PC-3 (cell line): ENCODE measurements at regions not wholly inside any gene's neighbourhood (a gene's known extent, or its start where the extent isn't known, plus 50 kb on each side); places are given as distances from the start of the nearest gene placed in this dataset.

Source experiments
- EZH2 ChIP-seq: fragments of 300-600 bp; sonication (generic); IDR thresholded peaks from one replicate; pipeline ENCODE4 v1.6.1; 2017; ENCODE audit warnings: antibody characterized with exemption, mild to moderate bottlenecking, low read length; ENCODE audit not compliant: unreplicated experiment
- TF ChIP-seq, protein P1 (sequence below): fragments of 300-600 bp; sonication (generic); conservative IDR thresholded peaks from 2 replicates; pipeline ENCODE4 v1.5.1; 2017; ENCODE audit warnings: antibody characterized with exemption, low read depth, mild to moderate bottlenecking, low read length

DNA sequence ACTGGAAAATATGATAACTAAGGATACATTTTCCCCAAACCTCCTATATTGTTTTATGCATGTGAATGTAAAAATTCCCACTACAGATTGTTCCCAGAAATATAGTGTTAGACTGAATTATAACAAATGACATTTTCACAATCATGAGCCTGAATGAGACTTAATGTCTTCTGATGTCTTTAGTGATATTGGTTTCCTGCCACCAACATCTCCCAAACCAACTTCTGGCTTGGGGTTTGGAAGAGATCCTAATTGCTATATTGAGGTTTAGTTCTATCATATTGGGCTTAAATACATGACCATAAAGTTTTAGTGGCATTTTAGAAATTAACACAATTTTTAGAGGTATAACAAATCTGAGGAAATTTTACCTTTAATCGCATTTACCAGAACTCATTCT lies 445.3 kb upstream of the CCDC54 start:
- TF ChIP-seq, protein P1, sequence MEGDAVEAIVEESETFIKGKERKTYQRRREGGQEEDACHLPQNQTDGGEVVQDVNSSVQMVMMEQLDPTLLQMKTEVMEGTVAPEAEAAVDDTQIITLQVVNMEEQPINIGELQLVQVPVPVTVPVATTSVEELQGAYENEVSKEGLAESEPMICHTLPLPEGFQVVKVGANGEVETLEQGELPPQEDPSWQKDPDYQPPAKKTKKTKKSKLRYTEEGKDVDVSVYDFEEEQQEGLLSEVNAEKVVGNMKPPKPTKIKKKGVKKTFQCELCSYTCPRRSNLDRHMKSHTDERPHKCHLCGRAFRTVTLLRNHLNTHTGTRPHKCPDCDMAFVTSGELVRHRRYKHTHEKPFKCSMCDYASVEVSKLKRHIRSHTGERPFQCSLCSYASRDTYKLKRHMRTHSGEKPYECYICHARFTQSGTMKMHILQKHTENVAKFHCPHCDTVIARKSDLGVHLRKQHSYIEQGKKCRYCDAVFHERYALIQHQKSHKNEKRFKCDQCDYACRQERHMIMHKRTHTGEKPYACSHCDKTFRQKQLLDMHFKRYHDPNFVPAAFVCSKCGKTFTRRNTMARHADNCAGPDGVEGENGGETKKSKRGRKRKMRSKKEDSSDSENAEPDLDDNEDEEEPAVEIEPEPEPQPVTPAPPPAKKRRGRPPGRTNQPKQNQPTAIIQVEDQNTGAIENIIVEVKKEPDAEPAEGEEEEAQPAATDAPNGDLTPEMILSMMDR: no peak
- no peak for TF ChIP-seq EZH2
